Upper lobe of left lung (tissue), 4 donors: ENCODE measurements at regions not wholly inside any gene's neighbourhood (a gene's known extent, or its start where the extent isn't known, plus 50 kb on each side); places are given as distances from the start of the nearest gene placed in this dataset.
"Not testable (repeated sequence)": the region's sequence is repeated elsewhere in the genome, so short reads cannot be mapped to it uniquely, and the experiment has no call there.

Source experiments
- POLR2A ChIP-seq, 4 donors: fragments of 450-650 bp; IDR thresholded peaks; one replicate each; pipeline ENCODE4 v1.5.1; 2016 to 2017; ENCODE audit warnings: antibody characterized with exemption in 4 of 4, mild to moderate bottlenecking in 2 of 4
- TF ChIP-seq, protein P1 (sequence below), 6 experiments: fragments of 450-650 bp in 4 of 6; fragments of 200-600 bp in 2 of 6; sonication (generic) in 2 of 6; IDR thresholded peaks; one replicate each; pipeline ENCODE4 v1.5.1; 2016 to 2019; ENCODE audit warnings: antibody characterized with exemption in 6 of 6

DNA sequence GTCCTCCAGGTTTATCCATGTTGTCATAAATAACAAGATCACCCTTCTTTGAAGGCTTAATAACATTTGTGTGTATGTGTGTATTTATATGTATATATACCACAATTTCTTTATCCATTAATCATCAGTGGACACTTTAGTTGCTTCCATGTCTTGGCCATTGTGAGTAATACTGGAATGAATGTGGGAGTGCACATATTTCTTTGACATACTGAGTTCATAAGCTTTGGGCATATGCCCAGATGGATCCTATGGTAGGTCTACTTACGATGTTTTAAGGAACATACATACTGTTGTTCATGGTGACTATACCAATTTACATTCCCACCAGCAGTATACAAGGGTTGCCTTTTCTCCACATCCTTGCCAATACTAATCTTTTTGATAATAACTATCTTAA, 108.8 kb upstream of the TRIM77 start:
- TF ChIP-seq, protein P1, sequence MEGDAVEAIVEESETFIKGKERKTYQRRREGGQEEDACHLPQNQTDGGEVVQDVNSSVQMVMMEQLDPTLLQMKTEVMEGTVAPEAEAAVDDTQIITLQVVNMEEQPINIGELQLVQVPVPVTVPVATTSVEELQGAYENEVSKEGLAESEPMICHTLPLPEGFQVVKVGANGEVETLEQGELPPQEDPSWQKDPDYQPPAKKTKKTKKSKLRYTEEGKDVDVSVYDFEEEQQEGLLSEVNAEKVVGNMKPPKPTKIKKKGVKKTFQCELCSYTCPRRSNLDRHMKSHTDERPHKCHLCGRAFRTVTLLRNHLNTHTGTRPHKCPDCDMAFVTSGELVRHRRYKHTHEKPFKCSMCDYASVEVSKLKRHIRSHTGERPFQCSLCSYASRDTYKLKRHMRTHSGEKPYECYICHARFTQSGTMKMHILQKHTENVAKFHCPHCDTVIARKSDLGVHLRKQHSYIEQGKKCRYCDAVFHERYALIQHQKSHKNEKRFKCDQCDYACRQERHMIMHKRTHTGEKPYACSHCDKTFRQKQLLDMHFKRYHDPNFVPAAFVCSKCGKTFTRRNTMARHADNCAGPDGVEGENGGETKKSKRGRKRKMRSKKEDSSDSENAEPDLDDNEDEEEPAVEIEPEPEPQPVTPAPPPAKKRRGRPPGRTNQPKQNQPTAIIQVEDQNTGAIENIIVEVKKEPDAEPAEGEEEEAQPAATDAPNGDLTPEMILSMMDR (IDR thresholded peaks at IDR 0.05), result not testable (repeated sequence)
- not testable (repeated sequence) for TF ChIP-seq POLR2A (IDR thresholded peaks at IDR 0.05)
